ENCODE measurements at regions not wholly inside any gene's neighbourhood (a gene's known extent, or its start where the extent isn't known, plus 50 kb on each side); places are given as distances from the start of the nearest gene placed in this dataset.

DNA sequence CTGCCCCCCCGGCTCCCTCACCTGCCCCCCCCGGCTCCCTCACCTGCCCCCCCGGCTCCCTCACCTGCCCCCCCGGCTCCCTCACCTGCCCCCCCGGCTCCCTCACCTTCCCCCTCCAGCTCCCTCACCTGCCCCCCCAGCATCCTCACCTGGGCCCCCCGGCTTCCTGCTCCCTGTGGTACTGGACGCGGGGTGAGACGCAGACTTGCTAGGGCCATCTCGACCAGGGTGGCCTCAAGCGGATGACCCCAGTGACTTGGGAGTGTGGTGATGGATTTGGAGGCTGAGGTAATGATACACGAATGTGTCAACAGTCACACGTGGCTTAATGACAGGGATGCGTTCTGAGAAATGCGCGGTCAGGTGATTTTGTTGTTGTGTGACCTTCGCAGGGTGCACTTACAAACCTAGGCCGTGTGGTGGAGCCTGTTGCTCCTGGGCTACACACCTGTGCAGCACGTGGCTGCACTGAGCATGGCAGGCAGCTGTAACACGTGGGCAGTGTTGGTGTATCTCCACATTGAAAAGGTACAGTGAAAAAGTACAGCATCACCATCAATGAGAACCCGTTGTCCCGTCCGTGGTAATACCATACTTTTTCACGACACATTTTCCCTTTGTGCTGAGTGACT lies 197.8 kb downstream of the TEX29 start:
- no peak for TF ChIP-seq POLR2A (IDR thresholded peaks at IDR 0.05)
- TF ChIP-seq, protein P1, sequence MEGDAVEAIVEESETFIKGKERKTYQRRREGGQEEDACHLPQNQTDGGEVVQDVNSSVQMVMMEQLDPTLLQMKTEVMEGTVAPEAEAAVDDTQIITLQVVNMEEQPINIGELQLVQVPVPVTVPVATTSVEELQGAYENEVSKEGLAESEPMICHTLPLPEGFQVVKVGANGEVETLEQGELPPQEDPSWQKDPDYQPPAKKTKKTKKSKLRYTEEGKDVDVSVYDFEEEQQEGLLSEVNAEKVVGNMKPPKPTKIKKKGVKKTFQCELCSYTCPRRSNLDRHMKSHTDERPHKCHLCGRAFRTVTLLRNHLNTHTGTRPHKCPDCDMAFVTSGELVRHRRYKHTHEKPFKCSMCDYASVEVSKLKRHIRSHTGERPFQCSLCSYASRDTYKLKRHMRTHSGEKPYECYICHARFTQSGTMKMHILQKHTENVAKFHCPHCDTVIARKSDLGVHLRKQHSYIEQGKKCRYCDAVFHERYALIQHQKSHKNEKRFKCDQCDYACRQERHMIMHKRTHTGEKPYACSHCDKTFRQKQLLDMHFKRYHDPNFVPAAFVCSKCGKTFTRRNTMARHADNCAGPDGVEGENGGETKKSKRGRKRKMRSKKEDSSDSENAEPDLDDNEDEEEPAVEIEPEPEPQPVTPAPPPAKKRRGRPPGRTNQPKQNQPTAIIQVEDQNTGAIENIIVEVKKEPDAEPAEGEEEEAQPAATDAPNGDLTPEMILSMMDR (IDR thresholded peaks at IDR 0.05): no peak
